ENCODE measurements at regions not wholly inside any gene's neighbourhood (a gene's known extent, or its start where the extent isn't known, plus 50 kb on each side); places are given as distances from the start of the nearest gene placed in this dataset.

DNA sequence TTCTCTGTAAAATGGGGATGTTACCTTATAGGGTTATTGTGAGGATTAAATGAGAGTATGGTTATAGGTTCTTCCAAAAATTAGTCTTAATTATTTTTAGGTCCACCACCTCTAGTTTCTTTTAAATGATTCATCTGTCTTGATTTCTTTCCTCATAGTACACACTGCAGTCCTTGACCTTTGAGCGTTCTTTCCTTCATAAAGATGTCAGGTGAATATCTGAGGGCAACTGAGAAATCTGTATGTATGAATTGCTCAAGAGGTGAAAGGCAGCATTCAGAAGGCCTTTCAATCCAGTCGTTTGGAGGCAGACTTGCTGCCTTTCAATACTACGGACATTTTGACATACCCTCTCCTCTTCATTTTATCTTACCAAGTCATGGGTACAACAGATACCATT is 380.7 kb downstream of the INSC start:
- TF ChIP-seq, protein P1, sequence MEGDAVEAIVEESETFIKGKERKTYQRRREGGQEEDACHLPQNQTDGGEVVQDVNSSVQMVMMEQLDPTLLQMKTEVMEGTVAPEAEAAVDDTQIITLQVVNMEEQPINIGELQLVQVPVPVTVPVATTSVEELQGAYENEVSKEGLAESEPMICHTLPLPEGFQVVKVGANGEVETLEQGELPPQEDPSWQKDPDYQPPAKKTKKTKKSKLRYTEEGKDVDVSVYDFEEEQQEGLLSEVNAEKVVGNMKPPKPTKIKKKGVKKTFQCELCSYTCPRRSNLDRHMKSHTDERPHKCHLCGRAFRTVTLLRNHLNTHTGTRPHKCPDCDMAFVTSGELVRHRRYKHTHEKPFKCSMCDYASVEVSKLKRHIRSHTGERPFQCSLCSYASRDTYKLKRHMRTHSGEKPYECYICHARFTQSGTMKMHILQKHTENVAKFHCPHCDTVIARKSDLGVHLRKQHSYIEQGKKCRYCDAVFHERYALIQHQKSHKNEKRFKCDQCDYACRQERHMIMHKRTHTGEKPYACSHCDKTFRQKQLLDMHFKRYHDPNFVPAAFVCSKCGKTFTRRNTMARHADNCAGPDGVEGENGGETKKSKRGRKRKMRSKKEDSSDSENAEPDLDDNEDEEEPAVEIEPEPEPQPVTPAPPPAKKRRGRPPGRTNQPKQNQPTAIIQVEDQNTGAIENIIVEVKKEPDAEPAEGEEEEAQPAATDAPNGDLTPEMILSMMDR (IDR thresholded peaks at IDR 0.05; ENCODE audit: borderline replicate concordance, extremely low read depth, low read length, poor library complexity, severe bottlenecking): no peak
- TF ChIP-seq EZH2 (IDR thresholded peaks at IDR 0.05; ENCODE audit: borderline replicate concordance, low read depth, low read length, severe bottlenecking): no peak
